OCI-LY3 (cell line): ENCODE measurements at regions not wholly inside any gene's neighbourhood (a gene's known extent, or its start where the extent isn't known, plus 50 kb on each side); places are given as distances from the start of the nearest gene placed in this dataset.

Experiments
- H2AFZ ChIP-seq: fragments of 200-600, 300-600 bp; shearing (Covaris generic); 2 replicates; pipeline ENCODE4 v1.6.0; 2014; ENCODE audit warnings: antibody characterized with exemption, low read depth, low read length
- H3K27ac ChIP-seq: fragments of 200-600, 300-600 bp; sonication (generic); 2 replicates; pipeline ENCODE4 v1.5.1; 2014; ENCODE audit warnings: mild to moderate bottlenecking, low read length, moderate library complexity, mixed read lengths
- H3K27me3 ChIP-seq: fragments of 200-600, 300-600 bp; sonication (generic); 2 replicates; pipeline ENCODE4 v1.6.1; 2014; ENCODE audit warnings: low read depth, low read length, mixed read lengths
- H3K36me3 ChIP-seq: fragments of 200-600, 300-600 bp; sonication (generic); replicated peaks from 2 replicates; pipeline ENCODE3; 2014; ENCODE audit warnings: low read depth, low read length, mixed read lengths
- H3K4me1 ChIP-seq: fragments of 300-600, 200-600 bp; sonication (generic); 2 replicates; pipeline ENCODE4 v1.6.1; 2014; ENCODE audit warnings: low read length, mixed read lengths
- H3K4me2 ChIP-seq: fragments of 200-600, 300-600 bp; sonication (generic); 2 replicates; pipeline ENCODE4 v1.6.1; 2014; ENCODE audit warnings: low read length, mixed read lengths
- H3K4me3 ChIP-seq: fragments of 300-600, 200-600 bp; sonication (generic); 2 replicates; pipeline ENCODE4 v1.5.1; 2014; ENCODE audit warnings: antibody characterized with exemption, mild to moderate bottlenecking, low read length, moderate library complexity
- H3K79me2 ChIP-seq: fragments of 300-600, 200-600 bp; shearing (Covaris generic); 2 replicates; pipeline ENCODE4 v1.6.1; 2014; ENCODE audit warnings: mild to moderate bottlenecking, low read length, mixed read lengths
- H3K9ac ChIP-seq: fragments of 300-600, 200-600 bp; shearing (Covaris generic); 2 replicates; pipeline ENCODE4 v1.6.0; 2014; ENCODE audit warnings: mild to moderate bottlenecking, low read length, moderate library complexity
- H3K9me3 ChIP-seq: fragments of 200-600, 300-600 bp; shearing (Covaris generic); 2 replicates; pipeline ENCODE4 v1.6.1; 2014; ENCODE audit warnings: low read length, mixed read lengths; ENCODE audit not compliant: insufficient read depth
- H4K20me1 ChIP-seq: fragments of 200-600, 300-600 bp; sonication (generic); 2 replicates; pipeline ENCODE4 v1.6.1; 2016; ENCODE audit warnings: low read length, mixed read lengths; ENCODE audit not compliant: insufficient read depth
- CTCF ChIP-seq: fragments of 200-600, 300-600 bp; sonication (generic); IDR thresholded peaks from 2 replicates; pipeline ENCODE4 v1.5.1; 2014; ENCODE audit warnings: antibody characterized with exemption, low read length, low read depth
- EZH2phosphoT487 ChIP-seq: fragments of 200-600 bp; shearing (Covaris generic); IDR thresholded peaks from 2 replicates; pipeline ENCODE4 v1.6.1; 2018; ENCODE audit warnings: antibody characterized with exemption, mixed run types, low read depth

- TF ChIP-seq EZH2phosphoT487 (no peak), CTCF (no peak)
- Histone ChIP-seq H3K27me3 (0 out of 2 replicates have a peak, but pooled peaks cover 4% of the 10 kb centered on the region), H3K4me3 (no peak overlapping the region), H3K27ac (no peak overlapping the region), H3K36me3 (no peaks in the 10 kb centered on the region), H3K4me2 (no peak overlapping the region), H3K4me1 (no peaks in the 10 kb centered on the region), H3K9me3 (no peaks in the 10 kb centered on the region), H2AFZ (no peak overlapping the region), H3K79me2 (no peaks in the 10 kb centered on the region), H3K9ac (no peak overlapping the region), H4K20me1 (no peaks in the 10 kb centered on the region)
Measured at GRCh38 chr22:49721211-49721763, 106.4 kb downstream of the BRD1 start.

DNA sequence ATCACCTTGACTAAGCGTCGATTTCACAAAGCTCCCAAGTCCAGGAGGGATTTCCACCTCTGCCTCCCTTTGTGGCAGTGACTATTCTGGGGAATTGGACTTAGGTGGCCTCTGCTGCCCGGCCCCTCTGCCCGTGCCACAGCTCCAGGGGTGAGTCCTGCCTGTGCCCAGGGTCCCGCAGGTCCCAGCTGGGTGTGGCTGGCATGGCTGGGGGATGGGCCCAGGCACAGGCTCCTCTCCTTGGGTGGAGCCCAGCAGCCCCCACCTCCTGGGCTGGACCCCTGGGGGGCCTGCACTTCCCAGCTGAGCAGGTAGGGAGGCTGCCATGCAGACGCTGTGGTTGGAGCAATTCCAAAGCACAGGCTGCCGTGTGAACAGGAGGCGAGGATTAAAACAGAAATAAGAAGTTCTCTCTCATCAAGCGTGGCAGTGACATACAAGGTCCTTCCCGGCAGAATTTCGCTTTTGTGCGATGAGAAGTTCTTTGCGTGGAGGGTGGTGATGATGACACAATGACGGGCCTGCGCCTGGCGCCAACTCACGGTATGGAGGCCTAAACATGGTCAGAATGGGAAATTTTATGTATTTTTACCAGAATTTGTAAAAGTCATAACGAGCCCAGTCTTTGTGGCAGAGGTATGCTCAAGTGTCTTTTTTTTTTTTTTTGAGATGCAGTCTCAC, 107.3 kb downstream of the BRD1 start:
- TF ChIP-seq EZH2phosphoT487, result no peak
- TF ChIP-seq CTCF, result no peak
- H3K9me3 ChIP-seq, result no peaks in the 10 kb centered on the region
- no peaks in the 10 kb centered on the region for H3K79me2 ChIP-seq
- no peak overlapping the region for H3K4me3 ChIP-seq
- H3K27ac ChIP-seq, result no peak overlapping the region
- no peak overlapping the region for H3K4me2 ChIP-seq
- H3K9ac ChIP-seq, result no peak overlapping the region
- H2AFZ ChIP-seq, result no peak overlapping the region
- H4K20me1 ChIP-seq, result no peaks in the 10 kb centered on the region
- 0 out of 2 replicates have a peak, but pooled peaks cover 4% of the 10 kb centered on the region for H3K27me3 ChIP-seq
- H3K4me1 ChIP-seq, result no peaks in the 10 kb centered on the region
- H3K36me3 ChIP-seq, result no peaks in the 10 kb centered on the region

DNA sequence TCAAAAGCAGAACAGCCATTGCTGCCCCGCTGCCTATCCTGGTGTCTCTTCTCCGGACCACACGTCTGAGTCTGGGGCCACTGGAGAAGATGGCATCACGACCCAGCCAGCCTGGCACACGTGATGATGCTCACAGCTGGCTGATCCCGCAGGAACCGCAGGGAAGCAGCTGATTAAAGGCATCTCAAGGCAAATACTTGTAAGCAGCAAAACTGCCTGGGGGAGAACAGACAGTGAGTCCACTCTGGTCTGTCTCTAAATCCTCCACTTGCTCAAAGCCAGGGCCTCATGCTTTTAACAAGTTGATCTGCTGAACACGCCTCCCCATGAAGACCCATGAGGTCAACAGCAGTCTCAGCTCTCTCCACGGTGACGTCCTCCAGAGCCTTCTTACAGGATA, 108.6 kb downstream of the BRD1 start:
- Histone ChIP-seq H3K4me3 (no peak overlapping the region), H2AFZ (no peak overlapping the region), H4K20me1 (no peaks in the 10 kb centered on the region), H3K4me2 (no peak overlapping the region), H3K36me3 (no peaks in the 10 kb centered on the region), H3K27me3 (0 out of 2 replicates have a peak, but pooled peaks cover 4% of the 10 kb centered on the region), H3K79me2 (no peaks in the 10 kb centered on the region), H3K27ac (no peak overlapping the region), H3K9ac (no peak overlapping the region), H3K4me1 (no peaks in the 10 kb centered on the region), H3K9me3 (no peaks in the 10 kb centered on the region)
- no peak for TF ChIP-seq CTCF
- TF ChIP-seq EZH2phosphoT487, result no peak

- H3K27me3 ChIP-seq, result 0 out of 2 replicates have a peak, but pooled peaks cover 2% of the 10 kb centered on the region
- H3K36me3 ChIP-seq, result no peaks in the 10 kb centered on the region
- H2AFZ ChIP-seq, result no peak overlapping the region
- no peak overlapping the region for H3K27ac ChIP-seq
- no peak overlapping the region for H3K4me3 ChIP-seq
- no peak overlapping the region for H3K9ac ChIP-seq
- H4K20me1 ChIP-seq, result no peaks in the 10 kb centered on the region
- H3K79me2 ChIP-seq, result no peaks in the 10 kb centered on the region
- no peaks in the 10 kb centered on the region for H3K4me1 ChIP-seq
- H3K9me3 ChIP-seq, result no peaks in the 10 kb centered on the region
- TF ChIP-seq EZH2phosphoT487 (no peak), CTCF (no peak)
- H3K4me2 ChIP-seq, result no peak overlapping the region
Measured at GRCh38 chr22:49718396-49718795, 109.3 kb downstream of the BRD1 start.
